Mucosa of descending colon (tissue), 3 donors: ENCODE measurements at regions not wholly inside any gene's neighbourhood (a gene's known extent, or its start where the extent isn't known, plus 50 kb on each side); places are given as distances from the start of the nearest gene placed in this dataset.
"Not testable (repeated sequence)": the region's sequence is repeated elsewhere in the genome, so short reads cannot be mapped to it uniquely, and the experiment has no call there.

ENCODE experiments used
- ATAC-seq: fragments of 200-7000 bp; cut with Tn5 transposase; one replicate; pipeline ENCODE4 v1.9.1; 2020; ENCODE audit warnings: mild to moderate bottlenecking, moderate library complexity
- DNase-seq, 3 donors: peaks; one replicate each; pipeline ENCODE4 v3.0.0-alpha.2; 2020
- H3K36me3 ChIP-seq: fragments of 200-600 bp; one replicate; pipeline ENCODE4 v1.8.0; 2021; ENCODE audit warnings: low read depth, mild to moderate bottlenecking
- H3K4me1 ChIP-seq: fragments of 200-600 bp; one replicate; pipeline ENCODE4 v1.8.0; 2021; ENCODE audit warnings: low read depth, mild to moderate bottlenecking
- H3K4me3 ChIP-seq: fragments of 200-600 bp; one replicate; pipeline ENCODE4 v1.8.0; 2021; ENCODE audit warnings: mild to moderate bottlenecking
- H3K9me3 ChIP-seq: fragments of 200-600 bp; one replicate; pipeline ENCODE4 v1.8.0; 2021; ENCODE audit warnings: mild to moderate bottlenecking
- intact Hi-C, 2 donors: fragments of 100-400 bp; cut with DNase I in 1 of 2; cut with micrococcal nuclease in 1 of 2; formaldehyde crosslinking; loops; one replicate each; pipeline versions ENCODE4 v1.11.0 to v1.11.1; 2022; cut with DNase I, micrococcal nuclease
- TF ChIP-seq, protein P1 (sequence below): fragments of 200-600 bp; IDR thresholded peaks from one replicate; pipeline ENCODE4 v1.8.0; 2022; ENCODE audit warnings: antibody characterized with exemption, mild to moderate bottlenecking
- donor health status: DM: no; HTN: no; CAD: no; lungs with moderate emphysema.
- donor health status: DM: no; HTN: no; CAD: no.
- donor health status: DM: no; HTN: yes; CAD: no.

DNA sequence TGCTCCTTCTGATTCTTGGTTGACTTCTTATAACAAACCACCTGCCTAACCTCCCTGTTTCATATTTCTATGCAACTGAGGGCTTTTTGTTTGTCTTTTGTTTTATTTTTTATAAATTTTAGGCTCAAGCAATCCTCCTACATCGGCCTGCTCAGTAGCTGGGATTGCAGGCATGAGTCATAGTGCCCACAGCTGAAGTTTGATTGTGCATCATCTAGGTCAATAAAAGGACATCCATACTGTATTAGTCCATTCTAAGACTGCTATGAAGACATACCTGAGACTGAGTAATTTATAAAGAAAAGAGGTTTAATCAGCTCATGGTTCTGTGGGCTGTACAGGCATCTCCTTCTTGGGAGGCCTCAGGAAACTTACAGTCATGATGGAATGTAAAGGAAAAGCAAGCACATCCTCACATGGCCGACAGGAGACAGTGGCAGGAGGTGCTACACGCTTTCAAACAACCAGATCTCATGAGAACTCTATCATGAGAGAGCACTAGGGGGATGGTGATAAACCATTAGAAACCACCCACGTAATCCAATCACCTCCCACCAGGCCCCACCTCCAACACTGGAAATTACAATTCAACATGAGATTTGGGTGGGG is 285.0 kb downstream of the SIPA1L2 start:
- Histone ChIP-seq H3K36me3 (no peaks in the 10 kb centered on the region), H3K4me3 (no peak overlapping the region), H3K4me1 (no peaks in the 10 kb centered on the region), H3K9me3 (peaks cover 13% of the 10 kb centered on the region)
- DNase-seq (no peak), ATAC-seq (no peak)
- intact Hi-C loops, result no loop called here
- TF ChIP-seq, protein P1, sequence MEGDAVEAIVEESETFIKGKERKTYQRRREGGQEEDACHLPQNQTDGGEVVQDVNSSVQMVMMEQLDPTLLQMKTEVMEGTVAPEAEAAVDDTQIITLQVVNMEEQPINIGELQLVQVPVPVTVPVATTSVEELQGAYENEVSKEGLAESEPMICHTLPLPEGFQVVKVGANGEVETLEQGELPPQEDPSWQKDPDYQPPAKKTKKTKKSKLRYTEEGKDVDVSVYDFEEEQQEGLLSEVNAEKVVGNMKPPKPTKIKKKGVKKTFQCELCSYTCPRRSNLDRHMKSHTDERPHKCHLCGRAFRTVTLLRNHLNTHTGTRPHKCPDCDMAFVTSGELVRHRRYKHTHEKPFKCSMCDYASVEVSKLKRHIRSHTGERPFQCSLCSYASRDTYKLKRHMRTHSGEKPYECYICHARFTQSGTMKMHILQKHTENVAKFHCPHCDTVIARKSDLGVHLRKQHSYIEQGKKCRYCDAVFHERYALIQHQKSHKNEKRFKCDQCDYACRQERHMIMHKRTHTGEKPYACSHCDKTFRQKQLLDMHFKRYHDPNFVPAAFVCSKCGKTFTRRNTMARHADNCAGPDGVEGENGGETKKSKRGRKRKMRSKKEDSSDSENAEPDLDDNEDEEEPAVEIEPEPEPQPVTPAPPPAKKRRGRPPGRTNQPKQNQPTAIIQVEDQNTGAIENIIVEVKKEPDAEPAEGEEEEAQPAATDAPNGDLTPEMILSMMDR, result no peak

DNA sequence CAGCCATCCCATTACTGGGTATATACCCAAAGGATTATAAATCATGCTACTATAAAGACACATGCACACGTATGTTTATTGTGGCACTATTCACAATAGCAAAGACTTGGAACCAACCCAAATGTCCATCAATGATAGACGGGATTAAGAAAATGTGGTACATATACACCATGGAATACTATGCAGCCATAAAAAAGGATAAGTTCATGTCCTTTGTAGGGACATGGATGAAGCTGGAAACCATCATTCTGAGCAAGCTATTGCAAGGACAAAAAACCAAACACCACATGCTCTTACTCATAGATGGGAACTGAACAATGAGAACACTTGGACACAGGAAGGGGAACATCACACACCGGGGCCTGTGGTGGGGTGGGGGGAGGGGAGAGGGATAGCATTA is 285.7 kb downstream of the SIPA1L2 start:
- not testable (repeated sequence) for H3K36me3 ChIP-seq, ATAC-seq, DNase-seq

DNA sequence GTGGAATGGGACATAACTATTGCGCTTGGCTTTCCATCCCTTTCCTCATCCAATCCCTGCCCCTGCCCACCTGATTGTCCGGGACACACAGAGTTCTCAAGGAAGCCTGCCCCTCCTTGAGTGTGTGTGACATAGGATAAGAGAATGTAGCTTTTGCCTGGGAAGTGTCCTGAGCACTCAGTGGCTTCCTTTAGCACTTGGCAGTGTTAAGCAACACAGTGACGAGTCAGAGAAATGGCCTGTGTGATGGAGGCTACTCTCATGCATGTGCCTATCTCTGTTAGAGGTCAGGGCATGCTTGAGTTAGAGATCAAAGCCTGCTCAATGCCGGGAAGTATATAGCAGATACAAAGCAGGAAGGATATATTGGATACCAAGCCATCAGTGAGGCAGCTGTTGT is 289.5 kb downstream of the SIPA1L2 start:
- Histone ChIP-seq H3K4me1 (no peaks in the 10 kb centered on the region), H3K36me3 (no peaks in the 10 kb centered on the region), H3K4me3 (no peak overlapping the region), H3K9me3 (peaks cover 13% of the 10 kb centered on the region)
- DNase-seq (no peak), ATAC-seq (no peak)
- intact Hi-C loops, result no loop called here
- TF ChIP-seq, protein P1, result no peak

More for the DNA sequence above, 285.7 kb downstream of the SIPA1L2 start:
- H3K4me1 ChIP-seq, intact Hi-C loops, H3K4me3 ChIP-seq: not testable (repeated sequence)
- H3K9me3 ChIP-seq, result peaks cover 13% of the 10 kb centered on the region

DNA sequence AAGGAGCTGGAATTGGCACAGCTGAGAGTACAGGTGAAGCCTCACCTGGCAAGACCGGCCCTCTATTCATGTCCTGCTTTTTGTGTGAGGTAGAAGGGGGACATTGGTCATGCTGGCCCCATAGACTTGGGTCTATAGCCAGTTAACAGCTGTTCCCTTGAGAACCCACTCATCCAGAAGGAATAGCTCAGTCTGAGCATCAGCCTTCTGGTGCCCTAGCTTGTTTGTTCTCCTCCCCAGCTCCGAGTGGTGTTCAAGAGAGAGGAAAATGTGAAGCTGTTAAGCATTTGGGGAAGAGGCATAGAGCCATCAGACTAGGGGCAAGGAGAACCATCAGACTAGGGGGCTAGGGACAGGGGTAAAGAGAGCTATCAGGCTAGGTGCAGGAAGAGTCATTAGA is 290.9 kb downstream of the SIPA1L2 start:
- no peaks in the 10 kb centered on the region for H3K36me3 ChIP-seq
- ATAC-seq (no peak), DNase-seq (no peak)
- TF ChIP-seq, protein P1, result no peak
- intact Hi-C loops, result no loop called here
- no peaks in the 10 kb centered on the region for H3K9me3 ChIP-seq
- H3K4me1 ChIP-seq, result no peaks in the 10 kb centered on the region
- H3K4me3 ChIP-seq, result no peak overlapping the region

DNA sequence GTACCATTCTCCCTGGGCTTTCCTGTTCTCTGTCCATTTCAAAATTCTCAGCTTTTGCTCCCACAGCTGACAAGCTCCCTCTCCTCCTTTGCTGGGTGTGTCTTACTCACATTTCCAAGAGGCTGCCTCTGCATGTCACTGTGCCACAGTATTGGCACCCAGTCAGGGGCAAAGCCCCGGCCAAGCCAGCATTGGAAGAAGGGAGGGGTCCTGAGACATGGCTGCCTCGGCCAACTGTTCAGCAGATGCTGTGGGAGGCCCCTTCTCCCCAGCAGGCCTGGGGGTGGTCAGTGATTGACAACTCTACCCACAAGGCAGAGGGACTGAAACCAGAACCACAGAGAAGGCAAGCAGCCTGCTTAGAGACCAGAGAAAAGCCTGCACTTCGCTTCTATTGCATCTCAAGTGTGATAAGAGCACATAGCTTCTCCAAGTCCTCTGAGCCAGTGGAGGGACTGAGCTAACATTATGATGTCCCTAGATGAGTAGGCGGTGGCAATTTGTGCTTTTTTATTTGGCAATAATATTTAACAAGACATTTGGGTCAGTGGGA is 294.1 kb downstream of the SIPA1L2 start:
- TF ChIP-seq, protein P1, result no peak

DNA sequence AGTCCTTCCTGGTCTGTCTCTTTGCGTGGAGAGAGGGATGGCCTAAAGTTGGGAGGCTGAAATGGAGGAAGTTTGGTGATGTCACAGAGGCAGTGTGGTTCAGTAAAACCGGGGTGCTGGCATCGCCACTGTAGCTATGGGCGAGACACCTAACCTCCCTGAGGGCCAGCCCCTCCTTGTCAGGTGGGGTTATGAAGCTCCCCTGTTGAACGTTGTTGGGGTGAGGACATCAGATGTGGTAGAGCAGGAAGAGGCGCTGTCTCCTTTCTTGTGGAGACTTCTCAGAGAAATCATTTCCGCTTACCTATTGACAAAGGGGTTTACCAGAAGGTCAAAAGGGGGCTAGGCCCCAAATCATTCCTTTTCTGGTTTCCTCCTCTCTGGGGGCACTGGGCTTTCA is 294.7 kb downstream of the SIPA1L2 start:
- TF ChIP-seq, protein P1, result no peak
- Histone ChIP-seq H3K4me1 (no peaks in the 10 kb centered on the region), H3K36me3 (no peaks in the 10 kb centered on the region), H3K9me3 (no peaks in the 10 kb centered on the region), H3K4me3 (no peak overlapping the region)
- intact Hi-C loops, result no loop called here
- ATAC-seq (no peak), DNase-seq (no peak)

More for the DNA sequence above, 294.1 kb downstream of the SIPA1L2 start:
- no peaks in the 10 kb centered on the region for H3K4me1 ChIP-seq
- ATAC-seq (no peak), DNase-seq (no peak)
- no peaks in the 10 kb centered on the region for H3K36me3 ChIP-seq
- intact Hi-C loops, result no loop called here
- no peak overlapping the region for H3K4me3 ChIP-seq
- no peaks in the 10 kb centered on the region for H3K9me3 ChIP-seq
